GM12892 (cell line): ENCODE measurements at regions not wholly inside any gene's neighbourhood (a gene's known extent, or its start where the extent isn't known, plus 50 kb on each side); places are given as distances from the start of the nearest gene placed in this dataset.
"Not testable (repeated sequence)": the region's sequence is repeated elsewhere in the genome, so short reads cannot be mapped to it uniquely, and the experiment has no call there.

ENCODE experiments used
- DNase-seq: peaks from one replicate; pipeline ENCODE4 v3.0.0; 2011; ENCODE audit not compliant: insufficient read length
- FAIRE-seq: peaks from 2 replicates; lab custom pipeline; 2011; peaks lifted over from hg19 to GRCh38; lab: Jason Lieb, UNC
- POLR2A ChIP-seq: IDR thresholded peaks from 2 replicates; pipeline ENCODE4 v1.6.1; 2011; ENCODE audit warnings: low read depth, low read length, control low read depth
- POLR2AphosphoS5 ChIP-seq: IDR thresholded peaks from 2 replicates; pipeline ENCODE4 v1.6.1; 2011; ENCODE audit warnings: low read depth, low read length, control low read depth
- TAF1 ChIP-seq: IDR thresholded peaks from 2 replicates; pipeline ENCODE4 v1.6.1; 2011; ENCODE audit warnings: low read depth, mild to moderate bottlenecking, control low read depth, low read length, borderline replicate concordance

GRCh38 chr11:98710986-98711385, 309.8 kb upstream of the CNTN5 start:
- FAIRE-seq (no peak), DNase-seq (no peak)
- TF ChIP-seq POLR2A (no peak), POLR2AphosphoS5 (no peak), TAF1 (no peak)

DNA sequence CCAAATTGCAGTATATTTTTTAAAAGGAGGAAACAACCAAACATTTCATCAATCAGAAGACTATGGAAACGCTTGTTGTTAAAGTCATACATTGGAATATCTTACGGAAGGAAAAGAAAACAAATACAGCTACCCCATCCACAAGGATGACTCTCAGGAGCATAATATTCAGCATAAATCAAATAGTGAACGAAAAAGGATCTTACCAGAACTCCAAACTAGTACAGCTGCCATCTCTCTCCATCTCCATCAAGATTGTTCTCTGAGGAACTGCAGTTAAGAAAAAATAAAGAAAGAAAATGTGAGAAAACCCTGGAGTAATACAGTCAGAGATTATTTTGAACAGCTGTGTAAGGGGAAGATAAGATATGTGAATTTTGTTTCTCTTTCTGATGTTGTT, 299.8 kb upstream of the CNTN5 start:
- DNase-seq (no peak), FAIRE-seq (no peak)
- no peak for TF ChIP-seq TAF1
- no peak for TF ChIP-seq POLR2A
- TF ChIP-seq POLR2AphosphoS5: no peak

DNA sequence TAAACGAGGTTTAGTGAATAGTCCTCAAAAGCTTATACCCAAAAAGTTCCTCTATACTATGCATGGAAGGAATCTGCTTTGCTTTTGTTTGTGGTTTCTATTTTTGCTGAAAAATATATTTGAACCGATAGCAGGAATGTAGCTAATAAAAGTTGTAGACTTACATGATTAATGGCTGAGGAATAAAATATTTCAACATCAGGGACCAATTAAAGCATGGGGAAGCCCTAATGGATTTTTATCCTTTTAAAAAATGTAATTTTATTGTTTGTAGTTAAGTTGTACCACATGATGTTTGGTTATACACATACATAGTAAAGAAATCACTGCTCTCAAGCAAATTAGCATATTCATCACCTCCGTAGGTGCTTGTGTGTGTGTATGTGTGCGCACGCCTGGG, 295.3 kb upstream of the CNTN5 start:
- TF ChIP-seq POLR2AphosphoS5 (no peak), POLR2A (no peak)
- DNase-seq (no peak), FAIRE-seq (no peak)

DNA sequence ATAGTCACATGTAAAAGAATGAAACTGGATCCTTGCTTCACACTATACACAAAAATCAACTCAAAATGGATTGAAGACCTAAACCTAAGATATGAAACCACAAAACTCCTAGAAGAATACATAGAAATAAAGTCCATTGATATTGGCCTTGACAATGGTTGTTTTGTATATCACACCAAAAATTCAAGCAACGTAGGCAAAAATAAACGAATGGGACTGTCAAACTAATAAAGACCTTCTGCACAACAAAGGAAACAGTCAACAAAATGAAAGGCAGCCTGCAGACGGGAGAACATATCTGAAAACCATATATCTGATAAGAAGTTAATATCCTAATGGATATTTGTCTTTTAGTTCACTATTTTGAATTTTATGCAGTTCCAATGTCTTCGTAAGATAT, 292.3 kb upstream of the CNTN5 start:
- FAIRE-seq: no peak

DNA sequence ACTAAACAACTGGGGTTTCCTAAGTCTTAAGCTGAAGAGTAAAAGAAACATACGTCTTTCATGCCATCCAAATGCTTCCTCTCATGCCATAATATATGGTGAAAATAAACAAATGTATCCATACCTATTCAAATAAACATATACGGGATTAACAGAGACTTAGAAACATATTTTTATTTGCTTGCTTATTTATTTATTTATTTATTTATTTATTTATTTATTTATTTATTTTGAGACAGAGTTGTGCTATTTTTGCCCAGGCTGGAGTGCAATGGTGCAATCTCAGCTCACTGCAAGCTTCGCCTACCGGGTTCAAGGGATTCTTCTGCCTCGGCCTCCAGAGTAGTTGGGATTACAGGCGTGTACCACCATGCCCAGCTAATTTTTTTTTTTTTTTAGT, 291.6 kb upstream of the CNTN5 start:
- no peak for DNase-seq
- TF ChIP-seq TAF1 (no peak), POLR2A (no peak), POLR2AphosphoS5 (no peak)
- no peak for FAIRE-seq

More for the DNA sequence above, 292.3 kb upstream of the CNTN5 start:
- no peak for TF ChIP-seq POLR2A
- DNase-seq: no peak

DNA sequence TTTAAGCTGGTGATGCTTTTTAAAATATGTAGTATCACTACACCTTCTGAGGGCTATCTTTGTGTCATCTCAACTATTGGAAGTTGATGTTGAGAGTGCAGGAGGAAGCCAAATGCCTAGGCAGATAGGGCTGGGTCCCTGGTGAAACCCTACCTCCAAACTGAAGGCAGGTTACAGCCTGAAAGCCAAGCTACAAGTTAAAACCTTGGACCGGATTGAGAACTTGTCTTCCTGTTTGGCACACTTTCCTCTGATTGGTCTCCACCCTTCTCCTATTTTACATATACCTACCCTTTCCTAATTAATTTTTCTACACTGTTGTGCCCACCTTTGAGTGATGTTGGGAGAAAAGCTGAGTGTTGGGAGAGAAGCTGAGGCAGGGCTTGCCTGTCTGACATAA, 287.8 kb upstream of the CNTN5 start:
- no peak for FAIRE-seq
- no peak for TF ChIP-seq POLR2AphosphoS5
- no peak for TF ChIP-seq POLR2A
- TF ChIP-seq TAF1: no peak

DNA sequence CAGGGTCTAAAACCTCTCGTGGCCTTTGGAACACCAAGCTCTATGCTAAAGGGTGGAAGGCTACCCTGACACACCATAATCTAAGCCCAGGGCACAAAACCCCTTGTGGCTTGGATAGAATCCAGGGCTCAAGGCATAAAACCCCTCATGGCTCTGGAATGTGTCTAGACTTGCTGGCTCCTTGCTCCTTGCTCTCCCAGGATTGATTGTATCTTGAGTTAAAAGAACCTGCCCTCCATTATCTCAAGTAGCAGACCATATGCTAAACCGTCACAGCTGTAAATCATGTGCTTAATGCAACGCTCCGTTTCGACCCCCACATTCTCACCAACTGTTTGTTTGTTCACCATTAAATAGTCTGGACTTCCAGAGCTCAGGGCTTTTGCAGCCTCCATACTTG, 287.4 kb upstream of the CNTN5 start:
- not testable (repeated sequence) for DNase-seq

More for the DNA sequence above, 287.8 kb upstream of the CNTN5 start:
- no peak for DNase-seq

DNA sequence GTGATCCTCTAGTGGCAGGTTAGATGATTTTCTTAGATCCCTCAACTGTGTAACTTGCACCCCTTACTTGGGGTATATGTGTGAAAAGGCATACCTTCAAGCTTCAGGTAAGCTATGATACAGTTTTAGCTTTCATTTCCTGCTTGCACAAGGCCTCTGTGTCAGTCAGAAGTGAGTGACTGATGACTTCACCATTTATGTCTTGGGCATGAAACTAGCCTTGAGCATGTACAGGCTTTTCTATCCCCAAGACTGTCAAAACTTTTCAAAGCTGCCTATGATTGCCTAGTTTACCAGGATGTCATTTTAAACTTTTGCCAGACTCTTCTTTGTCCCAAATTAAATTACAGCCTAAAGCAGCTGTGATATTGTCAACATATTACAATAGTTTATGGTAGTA, 286.1 kb upstream of the CNTN5 start:
- no peak for DNase-seq
- FAIRE-seq: no peak
- TF ChIP-seq TAF1: no peak
- no peak for TF ChIP-seq POLR2A
- no peak for TF ChIP-seq POLR2AphosphoS5

More for the DNA sequence above, 287.4 kb upstream of the CNTN5 start:
- FAIRE-seq: not testable (repeated sequence)

GRCh38 chr11:98736833-98737232, 283.9 kb upstream of the CNTN5 start:
- no peak for TF ChIP-seq TAF1
- no peak for TF ChIP-seq POLR2AphosphoS5
- TF ChIP-seq POLR2A: no peak
- DNase-seq (no peak), FAIRE-seq (no peak)

DNA sequence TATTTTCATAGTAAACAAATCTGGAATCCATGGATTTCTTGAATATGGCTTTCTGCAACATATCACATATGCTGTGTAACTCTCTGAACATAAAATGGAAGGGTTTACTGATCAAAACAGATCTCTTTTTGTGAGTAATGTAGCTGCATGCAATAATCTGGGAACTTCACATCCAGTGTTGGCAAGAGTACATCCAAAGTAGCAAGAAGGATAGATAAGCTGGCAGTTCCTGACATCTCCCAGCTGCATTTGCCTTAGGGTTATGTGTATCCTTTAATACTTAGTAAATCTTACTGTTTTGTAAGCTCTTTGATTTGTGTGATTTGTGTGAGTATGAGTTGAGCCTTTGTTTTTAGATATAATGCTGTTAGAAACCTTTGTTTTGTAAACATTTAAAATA, 280.4 kb upstream of the CNTN5 start:
- no peak for FAIRE-seq
- no peak for TF ChIP-seq POLR2A
- TF ChIP-seq POLR2AphosphoS5: no peak
- no peak for TF ChIP-seq TAF1
- no peak for DNase-seq

DNA sequence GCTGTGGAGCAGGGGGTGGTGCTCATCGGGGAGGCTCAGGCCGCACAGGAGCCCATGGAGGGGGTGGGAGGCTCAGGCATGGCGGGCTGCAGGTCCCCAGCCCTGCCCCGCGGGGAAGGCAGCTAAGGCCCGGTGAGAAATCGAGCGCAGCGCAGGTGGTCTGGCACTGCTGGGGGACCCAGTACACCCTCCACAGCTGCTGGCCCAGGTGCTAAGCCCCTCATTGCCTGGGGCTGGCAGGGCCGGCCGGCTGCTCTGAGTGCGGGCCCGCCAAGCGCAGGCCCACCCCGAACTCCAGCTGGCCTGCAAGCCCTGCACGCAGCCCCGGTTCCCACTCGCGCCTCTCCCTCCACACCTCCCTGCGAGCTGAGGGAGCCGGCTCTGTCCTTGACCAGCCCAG, 257.3 kb upstream of the CNTN5 start:
- DNase-seq, FAIRE-seq: not testable (repeated sequence)

DNA sequence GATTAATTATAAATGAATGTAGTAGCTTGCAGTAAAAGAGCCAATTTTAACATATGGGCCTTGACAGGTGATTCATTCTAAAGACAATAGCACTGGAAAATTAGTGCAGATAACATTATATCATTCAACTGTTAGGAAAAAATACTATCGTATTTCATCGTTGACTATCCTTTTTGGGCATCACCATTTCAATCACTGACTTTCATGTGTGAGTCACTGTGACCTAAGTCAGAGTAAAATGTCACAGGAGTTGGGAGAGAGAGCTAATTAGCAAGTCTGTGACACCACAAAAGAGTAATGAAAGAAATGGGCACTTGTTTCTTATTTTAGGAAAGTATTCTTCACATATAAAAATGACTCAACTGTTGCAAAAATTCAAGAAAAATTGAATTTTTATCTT, 253.8 kb upstream of the CNTN5 start:
- FAIRE-seq (no peak), DNase-seq (no peak)
- TF ChIP-seq TAF1 (no peak), POLR2A (no peak), POLR2AphosphoS5 (no peak)

GRCh38 chr11:98770046-98770445, 250.7 kb upstream of the CNTN5 start:
- not testable (repeated sequence) for FAIRE-seq, DNase-seq

GRCh38 chr11:98771791-98772190, 249.0 kb upstream of the CNTN5 start:
- FAIRE-seq (no peak), DNase-seq (no peak)
- no peak for TF ChIP-seq POLR2A
- no peak for TF ChIP-seq TAF1
- TF ChIP-seq POLR2AphosphoS5: no peak

- DNase-seq: no peak
- FAIRE-seq: no peak
- TF ChIP-seq POLR2AphosphoS5 (no peak), POLR2A (no peak), TAF1 (no peak)
Measured at GRCh38 chr11:98772893-98773292, 247.9 kb upstream of the CNTN5 start.
